Prostate gland (tissue), 2 donors: ENCODE measurements at regions not wholly inside any gene's neighbourhood (a gene's known extent, or its start where the extent isn't known, plus 50 kb on each side); places are given as distances from the start of the nearest gene placed in this dataset.

ENCODE experiments used
- CTCF ChIP-seq, 4 experiments: fragments of 200-600 bp in 2 of 4; fragments of 450-650 bp in 2 of 4; sonication (generic) in 2 of 4; IDR thresholded peaks; 1 replicate in 3 of 4; 2 replicates in 1 of 4; pipeline ENCODE4 v1.5.1; 2016 to 2019; ENCODE audit warnings: antibody characterized with exemption in 4 of 4, mild to moderate bottlenecking in 2 of 4, moderate library complexity in 2 of 4
- POLR2A ChIP-seq: fragments of 450-650 bp; IDR thresholded peaks from one replicate; pipeline ENCODE4 v1.6.1; 2016; ENCODE audit warnings: antibody characterized with exemption, mild to moderate bottlenecking
- POLR2AphosphoS5 ChIP-seq: sonication (generic); formaldehyde crosslinking; IDR thresholded peaks from one replicate; pipeline ENCODE4 v1.6.1; 2017; ENCODE audit warnings: antibody characterized with exemption

GRCh38 chr3:116563351-116563750 is 118.1 kb upstream of the LSAMP start:
- TF ChIP-seq CTCF (IDR thresholded peaks at IDR 0.05): no peak
- TF ChIP-seq POLR2A: no peak
- TF ChIP-seq POLR2AphosphoS5: no peak
